GM13977 (cell line): ENCODE measurements at regions not wholly inside any gene's neighbourhood (a gene's known extent, or its start where the extent isn't known, plus 50 kb on each side); places are given as distances from the start of the nearest gene placed in this dataset.

ENCODE experiments used
- DNase-seq: peaks from one replicate; pipeline ENCODE4 v3.0.0; 2012; ENCODE audit warnings: low spot score
- CTCF ChIP-seq: IDR thresholded peaks from 2 replicates; pipeline ENCODE4 v1.5.1; 2012; ENCODE audit warnings: mild to moderate bottlenecking, control low read depth; ENCODE audit not compliant: insufficient read depth; ENCODE audit errors: extremely low read depth, missing control alignments
- in situ Hi-C: fragments of 300-500 bp; cut with MboI; formaldehyde crosslinking; loops from one replicate; pipeline ENCODE4 v1.12.0; 2022; ENCODE audit warnings: low sequenced_read_pairs, low pct_unique_long_range_greater_than_20kb, mixed read lengths, inconsistent platforms; ENCODE audit not compliant: unreplicated experiment

- DNase-seq: no peak
- TF ChIP-seq CTCF: no peak
- in situ Hi-C loops: no loop called here
Measured at GRCh38 chr12:75908961-75909605, 122.5 kb downstream of the PHLDA1 start.

- in situ Hi-C loops: no loop called here
- no peak for TF ChIP-seq CTCF
- no peak for DNase-seq
Measured at GRCh38 chr12:75905922-75906321, 125.7 kb downstream of the PHLDA1 start.

- in situ Hi-C loops: no loop called here
- DNase-seq: no peak
- no peak for TF ChIP-seq CTCF
Measured at GRCh38 chr12:75900781-75901254, 130.8 kb downstream of the PHLDA1 start.

- in situ Hi-C loops: no loop called here
- TF ChIP-seq CTCF: no peak
- DNase-seq: no peak
Measured at GRCh38 chr12:75900226-75900625, 131.3 kb downstream of the PHLDA1 start.

- no peak for DNase-seq
- TF ChIP-seq CTCF: no peak
- in situ Hi-C loops: no loop called here
Measured at GRCh38 chr12:75894965-75895754, 136.4 kb downstream of the PHLDA1 start.

- in situ Hi-C loops: no loop called here
- no peak for TF ChIP-seq CTCF
- DNase-seq: no peak
Measured at GRCh38 chr12:75893765-75894164, 137.8 kb downstream of the PHLDA1 start.
